DND-41 (cell line): ENCODE measurements at regions not wholly inside any gene's neighbourhood (a gene's known extent, or its start where the extent isn't known, plus 50 kb on each side); places are given as distances from the start of the nearest gene placed in this dataset.

ENCODE experiments used
- EZH2 ChIP-seq: IDR thresholded peaks from 3 replicates; pipeline ENCODE4 v1.6.1; 2012; ENCODE audit warnings: borderline replicate concordance, low read depth, mild to moderate bottlenecking, moderate library complexity, low read length, inconsistent platforms; ENCODE audit not compliant: severe bottlenecking
- TF ChIP-seq, protein P1 (sequence below): IDR thresholded peaks from 2 replicates; pipeline ENCODE4 v1.5.1; 2012; ENCODE audit warnings: borderline replicate concordance, low read length, moderate library complexity, mild to moderate bottlenecking; ENCODE audit not compliant: poor library complexity, severe bottlenecking; ENCODE audit errors: extremely low read depth

DNA sequence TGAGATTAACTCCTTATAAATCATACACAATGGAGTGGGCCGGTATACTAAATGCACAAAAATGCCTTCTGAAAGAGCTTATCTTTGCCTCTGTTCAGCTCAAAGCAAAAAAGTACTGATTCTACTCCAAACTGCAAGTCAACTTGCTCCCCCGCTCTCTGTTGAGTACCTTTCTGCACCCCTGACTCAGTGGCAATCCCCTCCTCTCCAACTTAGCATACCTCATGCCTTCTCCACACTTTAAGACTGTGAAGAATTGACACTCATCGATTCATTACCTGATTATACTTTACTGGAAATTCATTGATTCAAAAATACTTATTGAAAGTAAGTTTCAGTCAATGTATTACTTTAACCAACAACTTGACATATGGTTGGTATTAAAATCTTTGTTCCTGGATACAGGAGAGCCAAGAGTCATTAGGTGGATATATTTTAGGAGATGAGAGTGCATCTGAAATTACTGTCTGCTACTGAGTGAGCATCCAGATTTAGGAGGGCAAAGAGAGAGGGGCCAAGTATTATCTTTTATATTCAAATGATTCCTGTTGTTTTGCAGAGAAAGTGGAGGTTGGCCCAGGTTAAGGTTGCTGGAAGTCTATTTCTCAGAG is 187.7 kb downstream of the ICOS start:
- TF ChIP-seq, protein P1, sequence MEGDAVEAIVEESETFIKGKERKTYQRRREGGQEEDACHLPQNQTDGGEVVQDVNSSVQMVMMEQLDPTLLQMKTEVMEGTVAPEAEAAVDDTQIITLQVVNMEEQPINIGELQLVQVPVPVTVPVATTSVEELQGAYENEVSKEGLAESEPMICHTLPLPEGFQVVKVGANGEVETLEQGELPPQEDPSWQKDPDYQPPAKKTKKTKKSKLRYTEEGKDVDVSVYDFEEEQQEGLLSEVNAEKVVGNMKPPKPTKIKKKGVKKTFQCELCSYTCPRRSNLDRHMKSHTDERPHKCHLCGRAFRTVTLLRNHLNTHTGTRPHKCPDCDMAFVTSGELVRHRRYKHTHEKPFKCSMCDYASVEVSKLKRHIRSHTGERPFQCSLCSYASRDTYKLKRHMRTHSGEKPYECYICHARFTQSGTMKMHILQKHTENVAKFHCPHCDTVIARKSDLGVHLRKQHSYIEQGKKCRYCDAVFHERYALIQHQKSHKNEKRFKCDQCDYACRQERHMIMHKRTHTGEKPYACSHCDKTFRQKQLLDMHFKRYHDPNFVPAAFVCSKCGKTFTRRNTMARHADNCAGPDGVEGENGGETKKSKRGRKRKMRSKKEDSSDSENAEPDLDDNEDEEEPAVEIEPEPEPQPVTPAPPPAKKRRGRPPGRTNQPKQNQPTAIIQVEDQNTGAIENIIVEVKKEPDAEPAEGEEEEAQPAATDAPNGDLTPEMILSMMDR = no peak
- no peak for TF ChIP-seq EZH2
